GM23248 (cell line): ENCODE measurements at regions not wholly inside any gene's neighbourhood (a gene's known extent, or its start where the extent isn't known, plus 50 kb on each side); places are given as distances from the start of the nearest gene placed in this dataset.
A peak's percentile ranks its signal among the peaks of the same experiment; 100 is the strongest.

Experiments
- DNase-seq: peaks from one replicate; pipeline ENCODE4 v3.0.0-alpha.2; 2015
- H2AFZ ChIP-seq: fragments of 200-600 bp; sonication (generic); 2 replicates; pipeline ENCODE4 v1.6.1; 2016; ENCODE audit warnings: antibody characterized with exemption
- H3F3A ChIP-seq: fragments of 200-600 bp; sonication (generic); 2 replicates; pipeline ENCODE4 v1.6.1; 2016; ENCODE audit warnings: mild to moderate bottlenecking, antibody characterized with exemption, mixed run types; ENCODE audit not compliant: insufficient read depth
- H3K27ac ChIP-seq: fragments of 200-600 bp; sonication (generic); 2 replicates; pipeline ENCODE4 v1.5.1; 2016; ENCODE audit warnings: mild to moderate bottlenecking
- H3K27me3 ChIP-seq: fragments of 200-600 bp; sonication (generic); replicated peaks from 2 replicates; pipeline ENCODE4 v1.6.1; 2016; ENCODE audit warnings: mild to moderate bottlenecking; ENCODE audit not compliant: insufficient read depth
- H3K36me3 ChIP-seq: fragments of 200-600 bp; sonication (generic); 2 replicates; pipeline ENCODE4 v1.6.1; 2016; ENCODE audit warnings: low read depth, mild to moderate bottlenecking
- H3K4me1 ChIP-seq: fragments of 200-600 bp; sonication (generic); 2 replicates; pipeline ENCODE4 v1.6.1; 2016; ENCODE audit warnings: mild to moderate bottlenecking; ENCODE audit not compliant: insufficient read depth
- H3K4me2 ChIP-seq: fragments of 200-600 bp; sonication (generic); one replicate; pipeline ENCODE4 v1.6.1; 2016; ENCODE audit warnings: mild to moderate bottlenecking; ENCODE audit not compliant: unreplicated experiment
- H3K4me3 ChIP-seq: fragments of 200-600 bp; sonication (generic); 2 replicates; pipeline ENCODE4 v1.5.1; 2016; ENCODE audit warnings: mild to moderate bottlenecking
- H3K79me2 ChIP-seq: fragments of 200-600 bp; sonication (generic); 2 replicates; pipeline ENCODE4 v1.6.1; 2016; ENCODE audit warnings: mild to moderate bottlenecking; ENCODE audit not compliant: insufficient read depth
- H3K9ac ChIP-seq: fragments of 200-600 bp; sonication (generic); 2 replicates; pipeline ENCODE4 v1.6.1; 2016; ENCODE audit warnings: mild to moderate bottlenecking
- H3K9me2 ChIP-seq: fragments of 200-600 bp; sonication (generic); 2 replicates; pipeline ENCODE4 v1.6.1; 2016; ENCODE audit warnings: mixed run types, mild to moderate bottlenecking, moderate library complexity; ENCODE audit not compliant: insufficient read depth
- H3K9me3 ChIP-seq: fragments of 200-600 bp; sonication (generic); one replicate; pipeline ENCODE4 v1.6.1; 2017; ENCODE audit warnings: low read depth
- H4K20me1 ChIP-seq: fragments of 200-600 bp; sonication (generic); 2 replicates; pipeline ENCODE4 v1.6.0; 2016; ENCODE audit not compliant: insufficient read depth
- EZH2 ChIP-seq: fragments of 200-600 bp; sonication (generic); IDR thresholded peaks from 2 replicates; pipeline ENCODE4 v1.6.1; 2018; ENCODE audit warnings: antibody characterized with exemption, mild to moderate bottlenecking; ENCODE audit not compliant: insufficient read depth, poor library complexity, severe bottlenecking
- EZH2phosphoT487 ChIP-seq: fragments of 200-600 bp; sonication (generic); IDR thresholded peaks from 2 replicates; pipeline ENCODE4 v1.6.1; 2018; ENCODE audit warnings: antibody characterized with exemption, moderate library complexity, mild to moderate bottlenecking, low read depth; ENCODE audit not compliant: insufficient read depth
- WGBS, 2 experiments: methylation state at CpG; one replicate each; pipeline ENCODE4 v1.1.6; 2015 to 2017; ENCODE audit warnings: low lambda C conversion rate in 2 of 2, low coverage in 1 of 2; ENCODE audit errors: missing lambda C conversion rate in 2 of 2; 5-methylcytosine and 5-hydroxymethylcytosine counted together
- in situ Hi-C: fragments of 300-500 bp; cut with MboI; formaldehyde crosslinking; loops from 2 replicates; pipeline ENCODE4 v1.15.0; 2020

GRCh38 chr4:53920883-53921282 lies 143.5 kb downstream of the CHIC2 start:
- Histone ChIP-seq H3K4me1 (peaks cover 28% of the 10 kb centered on the region), H3K4me2 (no peak overlapping the region), H3K27me3 (no peaks in the 10 kb centered on the region), H3K79me2 (no peaks in the 10 kb centered on the region), H3K4me3 (no peak overlapping the region), H4K20me1 (no peaks in the 10 kb centered on the region), H3K9me3 (no peaks in the 10 kb centered on the region), H3K36me3 (no peaks in the 10 kb centered on the region), H3K27ac (no peak overlapping the region), H3F3A (peaks cover 22% of the 10 kb centered on the region), H3K9ac (no peak overlapping the region), H3K9me2 (no peaks in the 10 kb centered on the region), H2AFZ (no peak overlapping the region)
- WGBS, 2 experiments, result 82 to 88% methylated on average over 4 of the region's 4 CpGs
- in situ Hi-C loops, result loop anchor here (25.0 kb wide), 2 partner anchors 734 to 909 kb away; no protein-coding TSS in a partner anchor
- no peak for TF ChIP-seq EZH2phosphoT487
- TF ChIP-seq EZH2, result no peak
- DNase-seq, result no peak

- no peaks in the 10 kb centered on the region for H3K27me3 ChIP-seq
- WGBS, 2 experiments, result 40 to 45% methylated on average over 4 of the region's 4 CpGs
- no peak overlapping the region for H3K9ac ChIP-seq
- no peak overlapping the region for H3K4me2 ChIP-seq
- H4K20me1 ChIP-seq, result no peaks in the 10 kb centered on the region
- no peak overlapping the region for H3K4me3 ChIP-seq
- DNase-seq, result peak; percentile 48
- no peak overlapping the region for H3K27ac ChIP-seq
- H3K36me3 ChIP-seq, result no peaks in the 10 kb centered on the region
- H2AFZ ChIP-seq, result peak overlapping the region; percentile 52; the same call in 1 of the 2 replicates
- peaks cover 29% of the 10 kb centered on the region for H3F3A ChIP-seq
- peaks cover 35% of the 10 kb centered on the region for H3K4me1 ChIP-seq
- H3K9me3 ChIP-seq, result no peaks in the 10 kb centered on the region
- no peak for TF ChIP-seq EZH2
- TF ChIP-seq EZH2phosphoT487, result no peak
- no peaks in the 10 kb centered on the region for H3K79me2 ChIP-seq
- in situ Hi-C loops, result loop anchor here (25.0 kb wide), 2 partner anchors 733 to 908 kb away; no protein-coding TSS in a partner anchor
- H3K9me2 ChIP-seq, result no peaks in the 10 kb centered on the region
These were observed 144.3 kb downstream of the CHIC2 start for GRCh38 chr4:53920116-53920515.

DNA sequence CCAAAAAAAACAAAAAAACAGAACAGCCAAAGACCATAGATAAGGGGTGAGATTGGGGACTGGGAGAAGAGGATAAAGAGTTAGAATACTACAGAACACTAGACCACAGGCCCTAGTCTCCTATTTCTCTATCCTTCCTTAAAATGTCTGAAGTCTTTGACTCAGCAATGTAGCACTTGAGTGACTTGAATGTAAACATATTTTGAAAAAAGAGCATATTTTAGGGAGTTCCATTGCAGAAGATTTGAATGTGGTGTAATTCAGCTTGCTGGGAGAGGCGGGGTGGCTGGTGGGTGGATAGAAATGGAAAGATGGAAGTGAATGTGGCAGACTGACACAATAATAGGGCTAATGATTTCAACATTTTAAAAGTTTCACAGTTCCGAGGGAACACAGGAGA lies 144.9 kb downstream of the CHIC2 start:
- no peaks in the 10 kb centered on the region for H4K20me1 ChIP-seq
- peaks cover 35% of the 10 kb centered on the region for H3F3A ChIP-seq
- peaks cover 41% of the 10 kb centered on the region for H3K4me1 ChIP-seq
- peak overlapping the region; percentile 52; the same call in 1 of the 2 replicates for H2AFZ ChIP-seq
- H3K4me2 ChIP-seq, result no peak overlapping the region
- H3K27ac ChIP-seq, result no peak overlapping the region
- no peaks in the 10 kb centered on the region for H3K9me2 ChIP-seq
- peak; percentile 22 for DNase-seq
- no peaks in the 10 kb centered on the region for H3K36me3 ChIP-seq
- no peaks in the 10 kb centered on the region for H3K79me2 ChIP-seq
- H3K4me3 ChIP-seq, result no peak overlapping the region
- H3K9ac ChIP-seq, result no peak overlapping the region
- H3K9me3 ChIP-seq, result no peaks in the 10 kb centered on the region
- TF ChIP-seq EZH2, result no peak
- no peak for TF ChIP-seq EZH2phosphoT487
- 45 to 65% methylated on average over 2 of the region's 2 CpGs for WGBS, 2 experiments
- no peaks in the 10 kb centered on the region for H3K27me3 ChIP-seq
- in situ Hi-C loops, result loop anchor here (25.0 kb wide), 2 partner anchors 732 to 907 kb away; no protein-coding TSS in a partner anchor

- no peaks in the 10 kb centered on the region for H4K20me1 ChIP-seq
- peak; percentile 62 for DNase-seq
- in situ Hi-C loops, result loop anchor here (25.0 kb wide), 2 partner anchors 730 to 905 kb away; no protein-coding TSS in a partner anchor
These were observed 146.7 kb downstream of the CHIC2 start for GRCh38 chr4:53917729-53918128.

DNA sequence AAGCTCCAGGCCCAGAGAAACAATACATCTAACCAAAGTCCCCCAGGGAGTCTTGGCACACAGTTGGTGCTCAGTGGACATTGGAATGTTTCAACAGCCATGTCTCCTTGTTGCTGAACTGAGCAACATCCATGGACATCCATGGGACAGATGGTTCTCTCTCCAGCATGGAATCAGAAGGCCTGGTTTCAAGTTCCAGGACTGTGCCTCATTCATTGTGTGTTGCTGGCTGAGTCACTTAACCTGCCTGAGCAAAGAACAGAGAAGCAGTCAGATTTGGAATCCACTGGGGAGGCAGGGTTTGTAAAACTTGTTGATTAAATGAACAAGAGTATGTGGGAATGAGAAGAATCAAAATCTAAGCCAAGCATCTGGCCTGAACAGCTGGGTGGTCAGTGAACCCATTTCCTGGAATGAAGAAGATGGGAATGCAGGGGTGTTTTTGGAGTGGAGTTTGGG lies 147.9 kb downstream of the CHIC2 start:
- H3F3A ChIP-seq, result peaks cover 59% of the 10 kb centered on the region

More at GRCh38 chr4:53917729-53918128, 146.7 kb downstream of the CHIC2 start:
- no peaks in the 10 kb centered on the region for H3K9me2 ChIP-seq
- H3K4me1 ChIP-seq, result peaks cover 54% of the 10 kb centered on the region
- TF ChIP-seq EZH2, result no peak
- no peak for TF ChIP-seq EZH2phosphoT487
- peaks cover 52% of the 10 kb centered on the region for H3F3A ChIP-seq
- no peak overlapping the region for H3K9ac ChIP-seq
- WGBS, 2 experiments, result 0 to 7% methylated on average over 2 of the region's 2 CpGs
- H3K4me2 ChIP-seq, result no peak overlapping the region
- no peaks in the 10 kb centered on the region for H3K79me2 ChIP-seq
- H3K27me3 ChIP-seq, result no peaks in the 10 kb centered on the region
- no peak overlapping the region for H2AFZ ChIP-seq
- no peak overlapping the region for H3K27ac ChIP-seq
- no peaks in the 10 kb centered on the region for H3K9me3 ChIP-seq
- H3K4me3 ChIP-seq, result no peak overlapping the region
- no peaks in the 10 kb centered on the region for H3K36me3 ChIP-seq

More for the DNA sequence above, 147.9 kb downstream of the CHIC2 start:
- no peak for TF ChIP-seq EZH2
- no peak for TF ChIP-seq EZH2phosphoT487
- H3K4me2 ChIP-seq, result peak overlapping the region; percentile 34
- H3K9ac ChIP-seq, result no peak overlapping the region
- no peaks in the 10 kb centered on the region for H3K79me2 ChIP-seq
- no peak overlapping the region for H3K4me3 ChIP-seq
- H3K4me1 ChIP-seq, result peaks cover 58% of the 10 kb centered on the region
- H4K20me1 ChIP-seq, result no peaks in the 10 kb centered on the region
- H3K27me3 ChIP-seq, result no peaks in the 10 kb centered on the region
- no peaks in the 10 kb centered on the region for H3K36me3 ChIP-seq
- in situ Hi-C loops, result loop anchor here (25.0 kb wide), 2 partner anchors 729 to 904 kb away; no protein-coding TSS in a partner anchor
- H3K27ac ChIP-seq, result peak overlapping the region; percentile 54
- H3K9me2 ChIP-seq, result no peaks in the 10 kb centered on the region
- peak; percentile 78 for DNase-seq
- H2AFZ ChIP-seq, result no peak overlapping the region
- no peaks in the 10 kb centered on the region for H3K9me3 ChIP-seq
